HL-60 (cell line): ENCODE measurements at regions not wholly inside any gene's neighbourhood (a gene's known extent, or its start where the extent isn't known, plus 50 kb on each side); places are given as distances from the start of the nearest gene placed in this dataset.

Experiments
- DNase-seq, 2 experiments: peaks; one replicate each; pipeline ENCODE4 v3.0.0-alpha.2; 2010 to 2020; ENCODE audit warnings: low read depth in 1 of 2, low spot score in 1 of 2
- H3K27ac ChIP-seq: fragments of 250-450 bp; sonication (Bioruptor Pico); replicated peaks from 2 replicates; pipeline ENCODE4 v1.5.1; 2020; ENCODE audit warnings: mild to moderate bottlenecking, moderate library complexity
- H3K27me3 ChIP-seq: fragments of 250-450 bp; sonication (Bioruptor Pico); 2 replicates; pipeline ENCODE4 v1.5.1; 2021; ENCODE audit warnings: mild to moderate bottlenecking, moderate library complexity; ENCODE audit not compliant: insufficient read depth, poor library complexity, severe bottlenecking
- H3K4me3 ChIP-seq: replicated peaks from 2 replicates; pipeline ENCODE4 v1.5.1; 2011; ENCODE audit warnings: mild to moderate bottlenecking, control low read depth, low read length; ENCODE audit not compliant: insufficient read depth
- CTCF ChIP-seq: IDR thresholded peaks from one replicate; pipeline ENCODE4 v1.5.1; 2011; ENCODE audit warnings: low read length, control low read depth, inconsistent platforms; ENCODE audit not compliant: insufficient read depth
- GABPA ChIP-seq: IDR thresholded peaks from 2 replicates; pipeline ENCODE4 v1.6.1; 2012; ENCODE audit warnings: low read depth
- POLR2AphosphoS5 ChIP-seq: IDR thresholded peaks from 2 replicates; pipeline ENCODE4 v1.6.1; 2012; ENCODE audit warnings: low read depth
- REST ChIP-seq: IDR thresholded peaks from 2 replicates; pipeline ENCODE4 v1.6.1; 2012; ENCODE audit warnings: low read depth; ENCODE audit not compliant: insufficient replicate concordance
- SPI1 ChIP-seq: IDR thresholded peaks from 2 replicates; pipeline ENCODE4 v1.6.1; 2012; ENCODE audit warnings: low read depth, mild to moderate bottlenecking, borderline replicate concordance

- TF ChIP-seq POLR2AphosphoS5 (no peak), REST (no peak), CTCF (no peak), GABPA (no peak), SPI1 (no peak)
These were observed 94.3 kb upstream of the CELF4 start for GRCh38 chr18:37659906-37660305.

GRCh38 chr18:37658894-37659293 lies 93.3 kb upstream of the CELF4 start:
- no peak for TF ChIP-seq POLR2AphosphoS5
- no peak for TF ChIP-seq GABPA
- no peak for TF ChIP-seq SPI1
- TF ChIP-seq REST: no peak
- TF ChIP-seq CTCF: no peak
- Histone ChIP-seq H3K27me3 (no peaks in the 10 kb centered on the region), H3K4me3 (no peak overlapping the region), H3K27ac (no peak overlapping the region)
- no peak for DNase-seq

More at GRCh38 chr18:37659906-37660305, 94.3 kb upstream of the CELF4 start:
- no peaks in the 10 kb centered on the region for H3K27me3 ChIP-seq
- H3K4me3 ChIP-seq: no peak overlapping the region
- no peak for DNase-seq
- no peak overlapping the region for H3K27ac ChIP-seq

- DNase-seq: no peak
- Histone ChIP-seq H3K27ac (no peak overlapping the region), H3K27me3 (no peaks in the 10 kb centered on the region), H3K4me3 (no peak overlapping the region)
- no peak for TF ChIP-seq GABPA
These were observed 91.9 kb upstream of the CELF4 start for GRCh38 chr18:37657493-37657892.

- no peak overlapping the region for H3K4me3 ChIP-seq
- no peaks in the 10 kb centered on the region for H3K27me3 ChIP-seq
- DNase-seq: no peak
- no peak overlapping the region for H3K27ac ChIP-seq
- TF ChIP-seq REST (no peak), SPI1 (no peak), POLR2AphosphoS5 (no peak), GABPA (no peak), CTCF (no peak)
These were observed 89.3 kb upstream of the CELF4 start for GRCh38 chr18:37654731-37655369.
